SU-DHL-6 (cell line): ENCODE measurements at regions not wholly inside any gene's neighbourhood (a gene's known extent, or its start where the extent isn't known, plus 50 kb on each side); places are given as distances from the start of the nearest gene placed in this dataset.

ENCODE experiments used
- CTCF ChIP-seq: fragments of 200-600 bp; sonication (generic); IDR thresholded peaks from one replicate; pipeline ENCODE4 v1.5.1; 2017; ENCODE audit warnings: antibody characterized with exemption, mild to moderate bottlenecking, low read length, moderate library complexity; ENCODE audit not compliant: insufficient read depth, poor library complexity, severe bottlenecking
- EZH2phosphoT487 ChIP-seq: fragments of 200-600 bp; sonication (generic), shearing (Covaris generic); conservative IDR thresholded peaks from 2 replicates; pipeline ENCODE4 v1.6.1; 2018; ENCODE audit warnings: mild to moderate bottlenecking, antibody characterized with exemption, low read length, moderate library complexity, mixed read lengths

GRCh38 chr5:97575322-97575721 lies 392.3 kb upstream of the RIOK2 start:
- TF ChIP-seq EZH2phosphoT487: no peak
- no peak for TF ChIP-seq CTCF
